ENCODE measurements at regions not wholly inside any gene's neighbourhood (a gene's known extent, or its start where the extent isn't known, plus 50 kb on each side); places are given as distances from the start of the nearest gene placed in this dataset.

DNA sequence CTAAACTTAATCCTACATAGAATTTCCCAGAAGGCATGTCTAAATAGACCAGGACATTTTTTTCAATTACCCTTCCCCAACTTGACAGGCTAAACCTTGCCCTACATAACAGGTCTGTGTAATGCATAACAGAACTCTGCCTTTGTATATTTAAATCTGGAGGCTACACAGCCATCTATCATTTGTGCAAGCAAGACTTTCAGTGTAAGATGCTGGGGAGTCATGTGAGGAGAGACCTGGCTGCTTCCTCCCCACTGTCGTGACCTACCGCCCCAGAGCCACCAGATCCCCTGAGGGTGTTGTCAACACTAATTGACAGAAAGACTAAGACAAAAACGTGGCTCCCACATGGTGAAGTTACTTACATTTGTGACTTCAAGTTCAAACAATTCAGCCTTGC lies 342.2 kb downstream of the PPARGC1A start:
- Histone ChIP-seq H3K27me3 (no peaks in the 10 kb centered on the region), H3K36me3 (no peaks in the 10 kb centered on the region), H3K9me3 (no peaks in the 10 kb centered on the region), H3K27ac (no peak overlapping the region), H3K4me1 (no peaks in the 10 kb centered on the region), H3K4me3 (no peak overlapping the region)
- TF ChIP-seq, protein P1, sequence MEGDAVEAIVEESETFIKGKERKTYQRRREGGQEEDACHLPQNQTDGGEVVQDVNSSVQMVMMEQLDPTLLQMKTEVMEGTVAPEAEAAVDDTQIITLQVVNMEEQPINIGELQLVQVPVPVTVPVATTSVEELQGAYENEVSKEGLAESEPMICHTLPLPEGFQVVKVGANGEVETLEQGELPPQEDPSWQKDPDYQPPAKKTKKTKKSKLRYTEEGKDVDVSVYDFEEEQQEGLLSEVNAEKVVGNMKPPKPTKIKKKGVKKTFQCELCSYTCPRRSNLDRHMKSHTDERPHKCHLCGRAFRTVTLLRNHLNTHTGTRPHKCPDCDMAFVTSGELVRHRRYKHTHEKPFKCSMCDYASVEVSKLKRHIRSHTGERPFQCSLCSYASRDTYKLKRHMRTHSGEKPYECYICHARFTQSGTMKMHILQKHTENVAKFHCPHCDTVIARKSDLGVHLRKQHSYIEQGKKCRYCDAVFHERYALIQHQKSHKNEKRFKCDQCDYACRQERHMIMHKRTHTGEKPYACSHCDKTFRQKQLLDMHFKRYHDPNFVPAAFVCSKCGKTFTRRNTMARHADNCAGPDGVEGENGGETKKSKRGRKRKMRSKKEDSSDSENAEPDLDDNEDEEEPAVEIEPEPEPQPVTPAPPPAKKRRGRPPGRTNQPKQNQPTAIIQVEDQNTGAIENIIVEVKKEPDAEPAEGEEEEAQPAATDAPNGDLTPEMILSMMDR (IDR thresholded peaks at IDR 0.05), result no peak
- TF ChIP-seq POLR2A (IDR thresholded peaks at IDR 0.05), result no peak
- no peak for DNase-seq

DNA sequence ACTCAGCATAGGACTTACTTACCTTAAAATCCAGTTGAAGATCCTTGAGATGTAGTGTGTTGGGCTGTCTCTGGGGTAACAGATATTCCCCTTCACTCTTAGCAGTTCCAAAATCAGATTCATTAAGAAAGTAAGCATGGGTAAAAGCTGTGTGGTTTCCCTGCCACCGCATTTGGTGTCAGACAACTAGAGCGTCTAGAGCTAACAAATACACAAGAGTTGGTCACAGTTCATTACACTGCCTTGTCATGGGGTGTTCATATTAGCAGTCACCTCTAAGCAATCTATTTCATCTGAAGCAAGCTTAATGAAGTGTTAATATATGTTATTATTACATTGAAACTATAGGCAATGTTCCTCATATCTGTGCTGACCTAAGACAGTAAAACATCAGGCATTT lies 342.8 kb downstream of the PPARGC1A start:
- Histone ChIP-seq H3K27me3 (no peaks in the 10 kb centered on the region), H3K4me1 (no peaks in the 10 kb centered on the region), H3K4me3 (no peak overlapping the region), H3K27ac (no peak overlapping the region), H3K9me3 (no peaks in the 10 kb centered on the region), H3K36me3 (no peaks in the 10 kb centered on the region)
- TF ChIP-seq POLR2A (IDR thresholded peaks at IDR 0.05), result no peak
- TF ChIP-seq, protein P1 (IDR thresholded peaks at IDR 0.05), result no peak
- DNase-seq, result no peak

DNA sequence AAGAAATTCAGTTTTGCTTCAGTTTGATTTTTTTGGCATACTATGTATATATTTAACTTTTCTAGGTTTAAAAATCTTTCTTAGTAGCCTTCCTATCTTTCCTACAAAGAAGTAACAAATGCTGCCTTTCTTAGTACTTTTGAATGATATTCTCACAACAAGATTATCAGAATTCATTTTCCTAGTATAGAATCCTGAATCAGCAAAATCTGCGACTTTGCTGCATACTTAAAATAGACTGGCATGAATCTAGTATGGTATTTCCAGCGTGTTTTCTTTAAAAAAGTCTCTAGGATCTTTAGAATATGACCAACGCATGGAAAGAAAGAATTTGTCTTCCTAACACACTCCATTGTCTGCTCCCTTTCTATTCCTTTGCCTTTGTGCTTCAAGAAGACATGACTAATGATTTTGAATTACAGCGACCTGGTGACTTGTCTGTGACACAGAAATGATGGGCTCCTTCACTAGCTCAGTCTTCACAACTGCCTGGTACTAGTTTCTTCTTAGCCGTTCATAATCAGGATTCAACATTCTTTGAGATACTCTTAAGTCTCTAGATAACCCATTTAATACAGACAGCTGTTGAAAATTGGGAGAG lies 349.8 kb downstream of the PPARGC1A start:
- H3K27ac ChIP-seq, result no peak overlapping the region
- no peaks in the 10 kb centered on the region for H3K36me3 ChIP-seq
- no peak for TF ChIP-seq POLR2A (IDR thresholded peaks at IDR 0.05)
- TF ChIP-seq, protein P1 (IDR thresholded peaks at IDR 0.05), result no peak
- H3K27me3 ChIP-seq, result no peaks in the 10 kb centered on the region
- no peaks in the 10 kb centered on the region for H3K4me1 ChIP-seq
- no peaks in the 10 kb centered on the region for H3K9me3 ChIP-seq
- DNase-seq, result no peak
- H3K4me3 ChIP-seq, result no peak overlapping the region

DNA sequence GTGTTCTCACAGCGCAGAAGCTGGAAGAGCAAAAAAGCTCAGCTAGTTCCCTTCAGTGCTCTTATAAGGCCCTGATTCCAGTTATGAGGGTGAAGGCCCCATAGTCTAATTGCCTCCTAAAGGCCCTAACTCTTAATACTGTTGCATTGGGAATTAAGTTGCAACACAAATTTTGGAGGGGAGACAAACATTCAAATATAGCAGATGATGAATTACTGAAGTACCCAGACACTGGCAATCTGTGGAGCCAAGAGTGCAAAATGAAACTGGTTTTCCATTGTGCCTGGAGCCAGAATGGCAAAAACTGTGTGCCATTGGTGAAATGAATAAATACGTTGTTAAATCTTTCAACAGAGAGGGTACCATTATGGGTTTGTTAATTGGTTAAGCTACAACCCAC lies 356.0 kb downstream of the PPARGC1A start:
- no peak for DNase-seq
- TF ChIP-seq, protein P1 (IDR thresholded peaks at IDR 0.05), result no peak
- no peak for TF ChIP-seq POLR2A (IDR thresholded peaks at IDR 0.05)
- no peak overlapping the region for H3K27ac ChIP-seq
- no peaks in the 10 kb centered on the region for H3K27me3 ChIP-seq
- no peak overlapping the region for H3K4me3 ChIP-seq
- H3K9me3 ChIP-seq, result no peaks in the 10 kb centered on the region
- no peaks in the 10 kb centered on the region for H3K36me3 ChIP-seq
- no peaks in the 10 kb centered on the region for H3K4me1 ChIP-seq

DNA sequence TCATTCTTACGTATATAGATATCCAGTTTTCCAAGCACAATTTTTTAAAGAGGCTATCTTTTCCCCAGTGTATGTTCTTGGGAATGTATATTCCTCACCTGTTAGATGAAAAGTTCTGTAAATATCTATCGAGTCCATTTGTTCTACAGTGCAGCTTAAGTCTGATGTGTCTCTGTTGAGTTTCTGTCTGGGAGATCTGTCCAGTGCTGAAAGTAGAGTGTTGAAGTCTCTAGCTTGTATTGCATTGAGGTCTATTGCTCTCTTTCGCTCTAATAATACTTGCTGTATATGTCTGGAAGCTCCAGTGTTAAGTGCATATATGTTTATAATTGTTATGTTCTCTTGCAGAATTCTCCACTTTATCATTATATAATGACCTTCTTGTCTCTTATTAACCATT lies 373.1 kb downstream of the PPARGC1A start:
- H3K27ac ChIP-seq, result no peak overlapping the region
- TF ChIP-seq, protein P1 (IDR thresholded peaks at IDR 0.05), result no peak
- TF ChIP-seq POLR2A (IDR thresholded peaks at IDR 0.05), result no peak
- DNase-seq, result no peak
- H3K4me1 ChIP-seq, result no peaks in the 10 kb centered on the region
- H3K27me3 ChIP-seq, result no peaks in the 10 kb centered on the region
- H3K9me3 ChIP-seq, result no peaks in the 10 kb centered on the region
- H3K4me3 ChIP-seq, result no peak overlapping the region
- no peaks in the 10 kb centered on the region for H3K36me3 ChIP-seq

DNA sequence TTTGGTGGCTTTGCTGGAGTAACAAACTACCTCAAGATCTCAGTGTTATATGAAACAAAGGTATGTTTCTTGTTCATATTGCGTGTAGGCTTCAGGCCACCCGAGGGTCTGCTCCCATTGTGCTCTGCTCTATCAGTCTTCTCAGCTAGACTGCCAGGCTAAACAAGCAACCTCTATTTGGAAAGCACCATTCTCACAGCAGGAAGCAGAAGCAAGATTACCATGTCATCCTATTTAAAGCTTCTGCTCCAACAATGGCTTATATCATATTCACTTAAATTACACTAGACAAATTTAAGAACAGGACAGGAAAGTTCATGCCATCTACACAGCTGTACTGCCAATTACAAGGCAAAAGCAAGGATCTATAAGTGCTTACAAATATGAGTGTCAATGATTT lies 385.8 kb downstream of the PPARGC1A start:
- no peak for DNase-seq
- Histone ChIP-seq H3K36me3 (no peaks in the 10 kb centered on the region), H3K9me3 (no peaks in the 10 kb centered on the region), H3K27me3 (no peaks in the 10 kb centered on the region), H3K4me3 (no peak overlapping the region), H3K27ac (no peak overlapping the region), H3K4me1 (no peaks in the 10 kb centered on the region)
- TF ChIP-seq POLR2A (IDR thresholded peaks at IDR 0.05), result no peak
- TF ChIP-seq, protein P1 (IDR thresholded peaks at IDR 0.05), result no peak
